ENCODE measurements at regions not wholly inside any gene's neighbourhood (a gene's known extent, or its start where the extent isn't known, plus 50 kb on each side); places are given as distances from the start of the nearest gene placed in this dataset.

DNA sequence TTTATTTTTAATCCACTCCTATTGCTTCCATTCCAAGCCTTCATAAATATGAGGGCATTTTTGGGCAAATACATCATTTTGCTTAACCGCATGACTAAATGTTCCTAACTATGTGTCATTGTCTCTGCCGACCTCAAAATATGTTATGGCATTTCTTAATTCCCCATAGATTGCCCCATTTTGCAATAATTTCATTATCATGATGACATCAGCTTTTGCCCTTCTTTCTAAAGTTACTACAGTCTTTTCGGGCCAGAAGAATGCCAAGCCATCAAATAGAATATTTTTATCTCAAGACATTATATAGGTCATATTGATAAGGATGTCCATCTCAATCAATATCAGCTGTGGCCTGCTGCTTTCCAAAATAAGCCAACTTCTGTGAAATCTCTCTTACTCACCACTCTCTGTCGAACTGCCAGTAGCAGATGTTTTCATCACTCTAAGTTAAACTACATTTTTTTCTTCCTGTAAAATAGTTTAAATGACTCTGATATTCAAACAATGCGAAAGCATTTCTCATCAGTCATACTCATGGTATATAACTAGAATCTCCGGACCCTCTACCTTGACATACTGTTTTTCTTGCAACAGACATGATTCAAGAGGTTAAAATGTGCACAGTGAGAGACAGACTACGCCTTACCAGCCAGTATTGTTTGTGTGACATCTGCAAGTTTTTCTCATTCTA lies 1254.6 kb upstream of the CELF2 start:
- DNase-seq (ENCODE audit: low read depth, low spot score): no peak
- H3K4me3 ChIP-seq (ENCODE audit: low read length): no peak overlapping the region

DNA sequence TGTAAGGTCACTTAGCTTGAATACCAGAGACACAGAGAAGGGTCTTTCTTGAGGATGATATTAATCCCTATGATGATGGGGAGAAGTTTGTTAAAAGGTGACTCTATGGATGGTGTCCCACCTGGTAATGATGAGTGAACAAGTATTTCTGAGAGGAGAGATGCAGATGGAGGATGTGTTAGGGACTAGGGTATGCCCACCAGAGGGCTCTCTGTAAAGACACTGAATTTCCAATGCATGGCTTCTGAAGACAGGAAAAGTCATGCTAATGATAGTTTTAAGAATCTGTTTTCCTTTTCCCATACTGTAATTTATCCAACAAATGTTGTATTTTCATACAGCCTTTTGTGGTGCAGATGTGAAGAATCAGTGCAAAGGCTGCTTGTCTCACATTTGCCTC lies 1250.9 kb upstream of the CELF2 start:
- DNase-seq (ENCODE audit: low read depth, low spot score): peak; percentile 1

DNA sequence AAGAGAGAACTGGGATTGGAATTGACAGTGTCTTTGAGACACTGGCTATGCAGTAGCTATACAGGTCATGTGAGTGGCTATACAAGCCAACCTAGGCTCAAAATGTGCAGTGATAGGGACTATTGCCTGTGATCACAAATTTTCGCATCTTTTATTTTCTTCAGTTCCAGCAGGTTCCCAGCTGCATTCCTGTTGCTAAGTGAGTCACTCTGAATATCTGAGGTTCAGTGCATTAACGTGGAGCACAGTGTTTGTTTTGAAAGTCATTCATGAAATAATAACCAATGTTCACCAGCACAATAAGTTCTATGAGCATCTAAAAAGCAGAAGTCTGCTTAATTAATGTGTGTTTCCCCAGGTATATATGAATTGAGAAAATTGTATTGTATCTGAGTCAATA lies 1236.0 kb upstream of the CELF2 start:
- H3K4me3 ChIP-seq (ENCODE audit: low read length): no peak overlapping the region

More for the DNA sequence above, 1250.9 kb upstream of the CELF2 start:
- no peak overlapping the region for H3K4me3 ChIP-seq (ENCODE audit: low read length)

DNA sequence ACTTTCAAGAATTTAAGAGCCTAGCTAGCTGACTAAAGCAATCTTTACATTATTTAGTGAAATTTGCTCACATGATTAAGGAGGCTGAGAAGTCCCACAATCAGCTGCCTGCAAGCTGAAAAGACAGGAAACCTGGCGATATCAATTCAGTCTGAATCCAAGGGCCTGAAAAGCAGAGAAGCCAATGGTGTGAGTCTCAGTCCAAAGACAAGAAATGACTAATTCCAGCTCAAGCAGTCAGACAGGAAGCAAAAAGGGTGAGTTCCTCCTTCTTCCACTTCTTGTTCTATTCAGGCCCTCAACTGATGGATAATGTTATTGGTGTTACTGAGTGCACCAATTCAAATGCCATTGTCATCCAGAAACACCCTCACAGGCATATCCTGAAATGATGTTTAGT lies 1231.6 kb upstream of the CELF2 start:
- H3K4me3 ChIP-seq (ENCODE audit: low read length): no peak overlapping the region
- no peak for DNase-seq (ENCODE audit: low read depth, low spot score)

More for the DNA sequence above, 1236.0 kb upstream of the CELF2 start:
- DNase-seq (ENCODE audit: low read depth, low spot score): no peak

DNA sequence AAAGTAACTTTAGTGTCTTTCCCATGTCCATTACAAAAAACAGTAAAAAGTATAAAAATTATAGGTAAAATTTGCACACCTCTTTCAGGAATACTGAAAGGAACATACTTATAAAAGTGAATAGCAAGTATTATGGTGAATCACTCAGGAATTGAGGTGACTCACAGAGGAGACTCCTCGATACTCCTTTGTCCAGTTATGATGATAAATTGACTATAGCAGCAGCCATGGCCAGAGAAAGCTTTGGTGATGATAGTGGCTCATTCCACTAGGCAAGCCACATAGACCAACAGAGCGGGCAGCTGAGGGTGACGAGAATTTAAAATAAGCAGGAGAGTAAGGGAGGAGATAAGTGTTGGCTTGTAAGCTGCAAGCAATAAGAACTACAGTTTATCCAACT lies 1231.1 kb upstream of the CELF2 start:
- no peak overlapping the region for H3K4me3 ChIP-seq (ENCODE audit: low read length)
- DNase-seq (ENCODE audit: low read depth, low spot score): no peak

DNA sequence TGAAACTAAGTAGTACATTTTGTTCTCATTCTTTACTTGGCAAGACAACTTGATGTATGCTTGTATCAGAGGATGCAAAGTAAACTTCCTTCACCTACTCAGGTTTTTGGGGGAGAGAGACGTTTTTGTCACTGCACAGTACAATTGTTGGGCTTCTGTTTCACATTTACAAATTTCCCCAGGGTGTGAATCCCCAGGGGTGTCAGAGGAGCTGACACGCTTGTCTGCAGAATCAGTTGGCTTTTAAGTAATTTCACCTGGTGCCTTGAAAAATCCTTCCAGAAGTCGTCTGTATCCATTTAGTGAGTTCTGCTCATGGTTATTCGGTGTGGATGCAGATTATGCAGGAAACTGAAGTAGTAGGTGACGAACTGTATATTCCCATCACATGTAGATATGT lies 1227.7 kb upstream of the CELF2 start:
- DNase-seq (ENCODE audit: low read depth, low spot score): no peak
- H3K4me3 ChIP-seq (ENCODE audit: low read length): no peak overlapping the region

DNA sequence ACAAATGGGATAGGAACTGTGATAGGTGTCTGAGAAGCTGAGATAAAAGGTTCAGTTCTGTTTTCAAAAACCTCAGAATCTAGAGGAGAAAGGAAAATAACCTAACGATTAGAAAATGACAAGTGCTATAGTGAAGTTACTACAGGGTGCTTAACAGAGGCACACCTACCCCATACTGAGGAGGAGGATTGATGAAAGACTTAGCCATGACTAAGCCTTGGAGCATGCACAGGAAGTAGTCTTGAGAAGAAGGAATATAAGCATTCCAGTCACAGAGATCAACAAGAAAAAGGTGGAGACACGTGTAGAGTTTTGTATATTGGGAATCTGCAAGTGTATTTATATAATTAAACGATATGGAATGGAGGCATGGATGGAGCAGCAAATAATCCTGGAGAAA lies 1225.5 kb upstream of the CELF2 start:
- no peak overlapping the region for H3K4me3 ChIP-seq (ENCODE audit: low read length)
- no peak for DNase-seq (ENCODE audit: low read depth, low spot score)

DNA sequence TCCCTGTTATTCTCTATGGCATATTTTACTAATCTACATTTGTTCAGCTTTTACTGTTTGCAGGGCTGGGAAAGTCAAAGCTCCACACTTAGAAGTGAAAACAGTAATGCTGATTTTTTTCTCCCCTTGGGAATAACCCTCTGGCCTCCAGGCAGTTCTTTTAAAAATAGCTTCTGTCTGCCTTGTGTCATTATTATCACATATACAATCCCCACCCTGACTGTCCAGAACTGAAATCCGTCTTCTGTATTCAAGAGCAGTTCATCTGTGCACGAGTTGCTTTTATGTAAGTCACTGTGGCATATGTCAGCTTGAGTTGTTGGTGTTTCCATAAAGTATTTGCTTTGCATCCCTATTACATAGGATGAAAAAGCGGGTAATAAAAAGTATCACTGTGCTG lies 1221.1 kb upstream of the CELF2 start:
- no peak overlapping the region for H3K4me3 ChIP-seq (ENCODE audit: low read length)
- no peak for DNase-seq (ENCODE audit: low read depth, low spot score)

DNA sequence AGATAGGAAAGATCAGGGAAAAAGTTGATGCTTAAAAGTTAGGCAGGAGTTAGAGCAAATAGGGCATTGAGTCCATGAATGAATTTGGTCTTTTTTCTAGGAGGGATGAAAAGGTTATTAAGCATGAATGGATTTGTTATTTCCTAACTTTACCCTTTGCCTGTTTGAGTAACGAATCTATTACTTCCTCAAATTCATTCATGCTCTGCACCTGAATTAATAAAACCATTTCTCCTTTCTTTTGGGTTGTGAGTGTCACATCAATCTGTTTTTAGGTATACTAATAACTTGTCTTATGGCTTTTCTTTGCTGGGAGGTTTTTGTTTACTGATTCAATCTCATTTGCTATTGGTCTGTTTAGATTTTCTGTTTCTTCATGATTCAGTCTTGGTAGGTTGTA lies 1217.7 kb upstream of the CELF2 start:
- H3K4me3 ChIP-seq (ENCODE audit: low read length): no peak overlapping the region
- DNase-seq (ENCODE audit: low read depth, low spot score): no peak

DNA sequence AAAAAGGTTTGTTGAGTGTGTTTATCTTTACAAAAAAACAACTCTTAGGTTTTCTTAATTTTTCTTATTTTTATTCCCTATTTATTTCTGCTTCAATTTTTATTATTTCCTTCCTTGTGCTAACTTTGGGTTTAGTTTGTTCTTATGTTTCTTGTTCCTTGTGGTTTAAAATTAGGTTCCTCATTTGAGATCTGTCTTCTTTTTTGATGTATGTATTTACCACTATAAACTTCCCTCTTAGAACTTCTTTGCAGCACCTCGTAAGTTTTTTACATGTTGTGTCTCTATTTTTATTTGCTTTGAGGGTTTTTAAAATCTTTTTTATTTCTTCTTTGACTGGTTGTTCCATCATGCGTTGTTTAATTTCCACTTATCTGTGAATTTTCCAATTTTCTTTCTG lies 1217.1 kb upstream of the CELF2 start:
- H3K4me3 ChIP-seq (ENCODE audit: low read length): no peak overlapping the region
- no peak for DNase-seq (ENCODE audit: low read depth, low spot score)

DNA sequence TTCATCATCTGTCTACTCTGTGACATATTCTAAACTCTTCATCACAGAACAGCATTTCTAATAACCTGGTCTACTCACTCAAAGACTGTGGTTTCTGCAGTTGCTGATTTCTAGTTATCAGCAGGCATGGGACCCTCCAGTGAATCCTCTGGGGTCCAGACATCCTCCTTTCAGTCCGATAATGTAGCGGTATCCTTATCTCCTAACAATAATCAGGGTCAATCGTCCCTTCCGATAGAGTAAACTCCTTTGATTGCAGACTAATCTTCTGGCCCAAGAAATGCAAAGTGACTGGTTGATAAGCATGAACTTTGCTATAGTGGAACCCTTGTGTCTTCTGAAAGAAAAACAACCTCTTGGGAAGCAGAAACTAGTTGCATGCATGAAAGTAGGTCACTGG lies 1209.8 kb upstream of the CELF2 start:
- no peak overlapping the region for H3K4me3 ChIP-seq (ENCODE audit: low read length)
- no peak for DNase-seq (ENCODE audit: low read depth, low spot score)

DNA sequence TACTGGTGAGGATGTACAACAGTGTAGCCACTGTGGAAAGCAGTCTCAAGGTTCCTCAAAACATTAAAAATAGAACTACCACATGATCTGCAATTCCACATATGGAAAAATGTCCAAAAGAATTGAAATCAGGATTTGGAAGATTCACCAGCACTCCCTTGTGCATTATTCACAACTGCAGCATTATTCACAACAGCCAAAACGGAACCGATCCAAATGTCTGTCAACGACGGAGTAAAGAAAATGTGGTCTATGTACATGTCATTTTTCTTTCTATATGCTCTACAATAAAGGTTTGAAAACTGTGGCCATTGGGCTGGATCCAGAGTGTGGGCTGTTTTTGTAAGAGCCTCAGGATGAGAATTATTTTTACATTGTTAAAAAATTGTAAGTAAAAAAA lies 1206.1 kb upstream of the CELF2 start:
- H3K4me3 ChIP-seq (ENCODE audit: low read length): no peak overlapping the region
- no peak for DNase-seq (ENCODE audit: low read depth, low spot score)

DNA sequence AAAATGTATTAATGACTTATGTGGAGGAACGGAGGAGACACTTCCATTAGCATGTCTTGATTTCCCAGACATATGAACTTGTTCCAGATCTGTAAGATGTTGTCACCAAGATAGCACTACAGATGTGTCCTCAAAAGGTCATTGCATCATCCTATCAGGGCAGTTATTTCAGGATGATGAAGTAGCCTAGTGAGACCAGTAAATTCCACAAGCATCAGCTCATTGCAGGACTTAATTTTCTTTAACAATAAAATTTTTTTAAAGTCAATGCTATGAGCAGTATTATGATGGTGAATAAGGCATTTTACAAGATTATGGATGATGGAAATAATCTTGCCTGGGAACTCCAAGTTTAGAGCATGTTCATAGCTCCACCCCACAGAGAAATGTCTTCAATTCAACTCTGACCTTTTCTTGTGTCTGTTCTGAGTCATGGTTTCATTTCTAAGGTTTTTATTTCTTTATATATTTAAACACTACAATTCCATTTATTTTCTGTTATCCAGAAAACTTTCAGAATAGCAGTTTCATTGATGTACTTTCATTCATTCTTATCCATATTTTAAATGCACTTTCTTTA lies 1203.3 kb upstream of the CELF2 start:
- no peak overlapping the region for H3K4me3 ChIP-seq (ENCODE audit: low read length)

DNA sequence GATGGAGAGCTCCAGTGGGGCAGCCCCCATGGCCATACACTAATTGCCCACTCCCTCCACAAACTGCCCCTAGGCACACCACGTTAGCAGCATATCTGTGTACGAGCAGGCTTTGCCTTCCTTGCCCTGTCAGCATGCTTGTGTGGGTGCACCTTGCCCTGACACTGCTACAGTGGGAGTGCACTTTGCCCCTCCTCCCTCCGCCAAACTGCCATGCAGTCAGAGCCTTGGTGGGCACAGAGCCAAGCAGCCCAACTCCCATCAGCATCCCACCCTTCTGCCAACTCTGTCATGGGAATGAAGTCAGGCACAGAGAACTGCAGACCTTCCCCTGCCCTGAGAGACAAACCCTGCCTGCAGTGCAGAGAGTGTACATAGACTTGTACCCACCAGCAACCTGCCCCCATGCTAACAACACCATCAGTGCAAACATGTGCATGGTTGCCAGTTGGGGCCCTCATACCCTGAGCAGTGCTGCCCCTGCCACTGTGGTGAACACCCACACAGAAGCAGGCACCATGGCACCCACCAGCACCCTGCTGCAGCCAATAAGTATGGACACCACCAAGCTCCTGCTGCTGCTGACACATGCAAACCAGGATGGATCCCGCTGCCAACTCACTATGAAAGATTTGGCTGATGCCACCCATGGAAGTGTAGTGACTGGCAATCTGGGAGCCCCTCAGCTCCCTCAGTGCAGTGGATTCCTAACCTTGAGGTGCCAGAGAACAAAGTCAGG lies 1197.7 kb upstream of the CELF2 start:
- H3K4me3 ChIP-seq (ENCODE audit: low read length): no peak overlapping the region
- no peak for DNase-seq (ENCODE audit: low read depth, low spot score)

More for the DNA sequence above, 1203.3 kb upstream of the CELF2 start:
- DNase-seq (ENCODE audit: low read depth, low spot score): no peak

DNA sequence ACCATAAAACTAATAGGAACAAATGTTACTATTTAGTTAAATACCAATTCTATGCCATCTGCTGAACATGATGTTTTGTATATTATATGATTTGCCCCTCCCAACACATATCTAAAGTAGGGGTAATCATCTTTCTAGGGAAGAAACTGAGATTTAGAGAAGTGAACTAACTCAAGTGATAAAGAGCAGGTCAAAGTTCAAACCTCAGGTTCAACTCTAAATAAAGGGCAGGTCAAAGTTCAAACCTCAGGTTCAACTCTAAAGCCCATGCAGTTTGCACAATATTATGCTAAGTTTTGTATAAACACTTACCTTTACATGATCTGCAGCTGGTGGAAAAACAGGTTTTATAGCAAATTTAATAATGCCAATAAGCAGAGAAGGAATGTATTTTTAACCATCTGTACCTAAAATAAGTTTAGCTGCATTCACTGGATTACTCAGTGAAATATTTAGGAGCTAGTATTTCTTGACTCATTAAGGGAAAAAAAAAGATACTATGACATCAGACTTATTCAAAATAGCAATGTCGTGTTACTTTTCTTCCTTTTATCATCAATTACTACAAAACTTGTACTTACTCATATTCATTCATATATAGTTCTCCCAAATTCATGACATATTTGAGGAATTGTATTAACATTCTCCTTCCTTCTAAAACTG lies 1194.3 kb upstream of the CELF2 start:
- DNase-seq (ENCODE audit: low read depth, low spot score): no peak
- no peak overlapping the region for H3K4me3 ChIP-seq (ENCODE audit: low read length)

DNA sequence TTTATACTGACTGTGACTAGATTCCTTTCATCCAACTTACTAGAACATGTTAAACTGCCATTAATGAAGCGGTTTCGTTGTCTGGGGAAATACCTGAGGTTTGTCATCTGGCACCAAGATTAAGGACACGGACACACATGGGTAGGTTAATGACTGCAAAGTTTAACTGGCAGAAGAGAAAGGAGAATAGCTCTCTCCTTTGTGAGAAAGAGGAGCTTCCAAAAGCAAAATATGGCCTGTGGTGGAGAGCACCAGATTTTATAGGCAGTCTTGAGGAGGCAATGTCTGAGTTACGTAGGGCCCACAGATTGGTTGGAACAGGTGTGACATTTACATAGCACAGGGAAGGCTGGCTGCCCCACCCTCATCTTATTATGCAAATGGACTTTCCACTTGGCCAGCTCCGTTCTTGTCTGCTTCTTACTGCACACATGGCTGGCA lies 1193.0 kb upstream of the CELF2 start:
- no peak for DNase-seq (ENCODE audit: low read depth, low spot score)
- H3K4me3 ChIP-seq (ENCODE audit: low read length): no peak overlapping the region

DNA sequence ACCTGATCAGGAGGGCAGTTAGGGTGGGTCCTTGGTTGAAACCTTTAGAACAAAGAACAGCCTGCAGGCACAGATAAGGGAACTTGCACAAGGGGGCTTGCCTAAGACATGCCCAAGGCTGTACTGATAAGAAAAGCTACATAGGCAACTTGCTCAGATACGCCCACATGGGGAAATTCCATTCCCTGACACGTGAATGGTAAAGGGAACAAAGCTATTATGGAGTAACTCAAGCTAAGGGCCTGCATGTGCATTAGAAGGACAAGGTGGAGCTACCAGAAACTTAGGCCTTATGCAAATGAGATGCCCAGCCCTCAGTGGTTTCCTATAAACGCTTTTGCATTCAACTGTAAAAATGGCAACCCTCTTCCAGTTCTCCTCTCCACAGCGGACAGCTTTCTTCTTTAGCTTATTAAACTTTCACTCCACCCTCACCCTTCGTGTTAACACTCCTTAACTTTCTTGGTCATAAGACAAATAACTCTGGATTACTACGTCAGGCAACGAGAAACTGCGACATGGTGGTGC lies 1192.1 kb upstream of the CELF2 start:
- DNase-seq (ENCODE audit: low read depth, low spot score): no peak
- H3K4me3 ChIP-seq (ENCODE audit: low read length): no peak overlapping the region

DNA sequence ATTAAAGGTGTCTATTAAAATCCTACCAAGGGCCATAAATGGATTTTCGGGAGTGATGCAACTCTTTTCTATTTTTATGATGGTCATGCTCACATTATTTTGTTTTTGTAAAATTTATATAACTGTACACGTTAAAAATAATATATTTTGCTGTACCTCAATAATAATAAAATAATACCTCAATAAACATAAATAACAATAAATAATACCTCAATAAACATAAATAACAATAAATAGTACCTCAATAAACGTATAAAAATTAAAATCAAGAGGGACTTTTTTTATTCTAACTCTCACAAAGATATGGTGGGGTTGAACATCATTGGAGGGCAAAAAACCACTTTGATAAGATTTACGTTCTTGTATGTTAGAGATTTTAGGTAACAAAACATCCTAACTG lies 1189.6 kb upstream of the CELF2 start:
- no peak overlapping the region for H3K4me3 ChIP-seq (ENCODE audit: low read length)
- no peak for DNase-seq (ENCODE audit: low read depth, low spot score)

DNA sequence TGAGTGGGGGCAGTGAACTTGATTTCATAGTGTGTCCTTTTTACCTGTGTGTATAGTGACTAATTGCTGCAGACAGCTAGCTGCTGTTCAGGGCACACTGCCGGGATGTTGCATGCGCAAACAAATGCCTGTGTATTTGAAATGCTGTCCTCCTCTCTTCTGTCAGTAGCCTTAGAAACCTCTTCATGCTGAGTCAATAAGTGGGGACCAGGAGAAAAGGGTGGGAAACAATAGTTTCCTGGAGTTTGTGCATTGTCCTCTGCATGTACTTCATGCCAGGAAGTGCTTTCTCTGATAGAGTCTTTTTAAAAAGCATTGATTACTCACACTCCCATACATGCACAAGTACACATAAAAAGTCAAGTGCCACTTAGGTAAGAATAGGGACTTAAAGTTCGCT lies 1183.7 kb upstream of the CELF2 start:
- H3K4me3 ChIP-seq (ENCODE audit: low read length): no peak overlapping the region
- no peak for DNase-seq (ENCODE audit: low read depth, low spot score)

DNA sequence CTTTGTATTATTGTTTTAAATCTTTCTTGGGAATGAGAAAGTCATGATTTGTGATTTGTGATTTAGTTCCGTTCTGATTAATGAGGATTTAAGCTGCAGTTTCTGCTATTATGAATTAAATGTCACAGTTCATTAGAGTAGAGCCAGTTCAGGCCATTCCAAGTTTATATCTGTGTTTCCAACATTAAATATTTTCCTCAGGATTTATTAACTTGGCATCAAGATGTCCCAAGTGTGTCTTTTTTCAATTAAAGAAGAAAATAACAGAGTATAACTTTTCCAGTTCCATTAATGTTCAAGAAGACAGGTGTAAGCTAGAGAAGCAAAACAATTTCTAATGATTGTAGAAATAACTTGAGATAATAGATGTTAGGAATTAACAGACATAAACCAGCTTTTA lies 1183.2 kb upstream of the CELF2 start:
- no peak overlapping the region for H3K4me3 ChIP-seq (ENCODE audit: low read length)
- no peak for DNase-seq (ENCODE audit: low read depth, low spot score)
